ENCODE measurements at regions not wholly inside any gene's neighbourhood (a gene's known extent, or its start where the extent isn't known, plus 50 kb on each side); places are given as distances from the start of the nearest gene placed in this dataset.

- TF ChIP-seq CTCF (tag by site-specific recombination; IDR thresholded peaks at IDR 0.05) (no peak), BCL11A (tag by site-specific recombination; IDR thresholded peaks at IDR 0.05; ENCODE audit: low read depth) (no peak), PRDM6 (tag by site-specific recombination; IDR thresholded peaks at IDR 0.05) (no peak), ZFP37 (tag by site-specific recombination; IDR thresholded peaks at IDR 0.05) (no peak), ZNF529 (tag by site-specific recombination; IDR thresholded peaks at IDR 0.05; ENCODE audit: insufficient replicate concordance) (no peak)
Measured at GRCh38 chr1:234877761-234878160, 250.9 kb downstream of the TOMM20 start.

Measured in HEK293 (cell line).